MM.1S (cell line): ENCODE measurements at regions not wholly inside any gene's neighbourhood (a gene's known extent, or its start where the extent isn't known, plus 50 kb on each side); places are given as distances from the start of the nearest gene placed in this dataset.

Source experiments
- DNase-seq: peaks from one replicate; pipeline ENCODE4 v3.0.0-alpha.2; 2015
- H2AFZ ChIP-seq: fragments of 300-600 bp; sonication (generic); 2 replicates; pipeline ENCODE4 v1.6.0; 2016; ENCODE audit warnings: antibody characterized with exemption, low read length
- H3F3A ChIP-seq: fragments of 300-600 bp; sonication (generic); 2 replicates; pipeline ENCODE4 v1.6.1; 2016; ENCODE audit warnings: mild to moderate bottlenecking, antibody characterized with exemption, low read length, moderate library complexity, mixed read lengths; ENCODE audit not compliant: insufficient read depth
- H3K27ac ChIP-seq: fragments of 300-600 bp; sonication (generic); 2 replicates; pipeline ENCODE4 v1.5.1; 2016; ENCODE audit warnings: mild to moderate bottlenecking, low read length
- H3K27me3 ChIP-seq: fragments of 300-600 bp; sonication (generic); replicated peaks from 2 replicates; pipeline ENCODE4 v1.6.0; 2016; ENCODE audit warnings: low read length; ENCODE audit not compliant: insufficient read depth
- H3K36me3 ChIP-seq: fragments of 300-600 bp; sonication (generic); replicated peaks from 2 replicates; pipeline ENCODE4 v1.6.1; 2016; ENCODE audit warnings: mild to moderate bottlenecking, low read length, mixed read lengths; ENCODE audit not compliant: insufficient read depth
- H3K4me1 ChIP-seq: fragments of 300-600 bp; sonication (generic); 2 replicates; pipeline ENCODE4 v1.6.1; 2016; ENCODE audit warnings: low read length, mixed read lengths
- H3K4me2 ChIP-seq: fragments of 300-600 bp; sonication (generic); 2 replicates; pipeline ENCODE4 v1.6.0; 2016; ENCODE audit warnings: low read depth, low read length
- H3K4me3 ChIP-seq: fragments of 300-600 bp; sonication (generic); 2 replicates; pipeline ENCODE4 v1.5.1; 2016; ENCODE audit warnings: low read length, mixed read lengths
- H3K79me2 ChIP-seq: fragments of 300-600 bp; sonication (generic); 2 replicates; pipeline ENCODE4 v1.6.1; 2016; ENCODE audit warnings: mixed run types, low read length, mixed read lengths
- H3K9ac ChIP-seq: fragments of 300-600 bp; sonication (generic); 2 replicates; pipeline ENCODE4 v1.6.1; 2016; ENCODE audit warnings: low read length, mixed read lengths
- H3K9me2 ChIP-seq: fragments of 300-600 bp; sonication (generic); replicated peaks from 2 replicates; pipeline ENCODE4 v1.6.1; 2016; ENCODE audit warnings: mild to moderate bottlenecking, low read length, mixed read lengths; ENCODE audit not compliant: insufficient read depth
- H3K9me3 ChIP-seq: fragments of 300-600 bp; sonication (generic); replicated peaks from 2 replicates; pipeline ENCODE4 v1.6.1; 2016; ENCODE audit warnings: mild to moderate bottlenecking, low read length, mixed read lengths; ENCODE audit not compliant: insufficient read depth
- H4K20me1 ChIP-seq: fragments of 300-600 bp; sonication (generic); 2 replicates; pipeline ENCODE4 v1.6.1; 2016; ENCODE audit warnings: mild to moderate bottlenecking, low read length, moderate library complexity, mixed read lengths; ENCODE audit not compliant: insufficient read depth
- CTCF ChIP-seq: fragments of 300-600 bp; sonication (generic); IDR thresholded peaks from 2 replicates; pipeline ENCODE4 v1.5.1; 2016; ENCODE audit warnings: antibody characterized with exemption, low read length, mixed read lengths
- EZH2 ChIP-seq: fragments of 300-600 bp; sonication (generic); optimal IDR thresholded peaks from 2 replicates; pipeline ENCODE3; 2017; ENCODE audit warnings: low read depth, mild to moderate bottlenecking, antibody characterized with exemption, low read length, mixed read lengths
- EZH2phosphoT487 ChIP-seq: fragments of 300-600 bp; sonication (generic); IDR thresholded peaks from 2 replicates; pipeline ENCODE4 v1.6.1; 2018; ENCODE audit warnings: antibody characterized with exemption, low read length

- H3K4me2 ChIP-seq: no peak overlapping the region
- no peaks in the 10 kb centered on the region for H3K9me3 ChIP-seq
- H3K9ac ChIP-seq: no peak overlapping the region
- no peaks in the 10 kb centered on the region for H3F3A ChIP-seq
- no peak overlapping the region for H2AFZ ChIP-seq
- no peak for DNase-seq
- no peaks in the 10 kb centered on the region for H3K79me2 ChIP-seq
- H3K36me3 ChIP-seq: no peaks in the 10 kb centered on the region
- no peaks in the 10 kb centered on the region for H3K9me2 ChIP-seq
- H3K4me3 ChIP-seq: no peak overlapping the region
- H4K20me1 ChIP-seq: no peaks in the 10 kb centered on the region
- H3K27me3 ChIP-seq: no peaks in the 10 kb centered on the region
- TF ChIP-seq EZH2: no peak
- TF ChIP-seq CTCF: no peak
- no peak for TF ChIP-seq EZH2phosphoT487
- no peak overlapping the region for H3K27ac ChIP-seq
- H3K4me1 ChIP-seq: no peaks in the 10 kb centered on the region
Observed at GRCh38 chr13:90230311-90230710, 1117.2 kb upstream of the MIR17HG start.

GRCh38 chr13:90232291-90232690 is 1115.2 kb upstream of the MIR17HG start:
- Histone ChIP-seq H3K4me1 (no peaks in the 10 kb centered on the region), H3K79me2 (no peaks in the 10 kb centered on the region), H3K9ac (no peak overlapping the region), H3F3A (no peaks in the 10 kb centered on the region), H2AFZ (no peak overlapping the region), H3K27ac (no peak overlapping the region), H3K27me3 (no peaks in the 10 kb centered on the region), H3K9me3 (no peaks in the 10 kb centered on the region), H4K20me1 (no peaks in the 10 kb centered on the region), H3K4me2 (no peak overlapping the region), H3K36me3 (no peaks in the 10 kb centered on the region), H3K9me2 (no peaks in the 10 kb centered on the region), H3K4me3 (no peak overlapping the region)
- no peak for DNase-seq
- TF ChIP-seq CTCF (no peak), EZH2phosphoT487 (no peak), EZH2 (no peak)

GRCh38 chr13:90233933-90234672 is 1113.4 kb upstream of the MIR17HG start:
- no peak overlapping the region for H2AFZ ChIP-seq
- no peak overlapping the region for H3K9ac ChIP-seq
- no peaks in the 10 kb centered on the region for H3K79me2 ChIP-seq
- H3K9me2 ChIP-seq: no peaks in the 10 kb centered on the region
- H3K27me3 ChIP-seq: no peaks in the 10 kb centered on the region
- H3K4me3 ChIP-seq: no peak overlapping the region
- no peaks in the 10 kb centered on the region for H4K20me1 ChIP-seq
- H3K9me3 ChIP-seq: no peaks in the 10 kb centered on the region
- H3K27ac ChIP-seq: no peak overlapping the region
- no peaks in the 10 kb centered on the region for H3K36me3 ChIP-seq
- no peak for DNase-seq
- H3F3A ChIP-seq: no peaks in the 10 kb centered on the region
- TF ChIP-seq CTCF (no peak), EZH2 (no peak), EZH2phosphoT487 (no peak)
- no peaks in the 10 kb centered on the region for H3K4me1 ChIP-seq
- no peak overlapping the region for H3K4me2 ChIP-seq
